GM18517 (cell line): ENCODE measurements at regions not wholly inside any gene's neighbourhood (a gene's known extent, or its start where the extent isn't known, plus 50 kb on each side); places are given as distances from the start of the nearest gene placed in this dataset.
"Not testable (repeated sequence)": the region's sequence is repeated elsewhere in the genome, so short reads cannot be mapped to it uniquely, and the experiment has no call there.

Experiments used
- ATAC-seq: cut with Tn5 transposase; IDR thresholded peaks from one replicate; pipeline ENCODE4 v1.9.1; 2021; ENCODE audit warnings: mild to moderate bottlenecking, moderate library complexity; ENCODE audit not compliant: unreplicated experiment

GRCh38 chr20:11687546-11688292, 230.0 kb upstream of the BTBD3 start:
- no peak for ATAC-seq

DNA sequence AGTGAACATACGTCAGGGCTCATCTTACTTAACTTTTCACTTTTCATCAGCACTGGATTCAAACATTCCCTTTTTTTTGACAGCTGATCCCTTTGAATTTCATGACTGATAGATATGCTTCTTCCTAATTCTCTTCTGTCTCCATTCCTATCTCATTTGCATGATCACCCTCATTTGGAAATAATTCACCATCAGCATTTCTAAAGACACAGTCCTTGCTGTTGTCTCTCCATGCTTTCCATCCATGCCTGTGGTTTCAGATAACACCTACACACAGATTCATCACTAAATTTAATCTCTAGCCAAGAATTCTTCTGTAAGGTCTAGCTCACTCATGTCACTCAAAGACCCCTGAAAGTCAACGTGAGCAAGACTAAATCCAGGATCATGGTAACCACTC, 228.4 kb upstream of the BTBD3 start:
- ATAC-seq, result no peak

GRCh38 chr20:11691766-11692165, 225.9 kb upstream of the BTBD3 start:
- no peak for ATAC-seq

- ATAC-seq, result no peak
Observed at GRCh38 chr20:11692567-11692966, 225.1 kb upstream of the BTBD3 start.

DNA sequence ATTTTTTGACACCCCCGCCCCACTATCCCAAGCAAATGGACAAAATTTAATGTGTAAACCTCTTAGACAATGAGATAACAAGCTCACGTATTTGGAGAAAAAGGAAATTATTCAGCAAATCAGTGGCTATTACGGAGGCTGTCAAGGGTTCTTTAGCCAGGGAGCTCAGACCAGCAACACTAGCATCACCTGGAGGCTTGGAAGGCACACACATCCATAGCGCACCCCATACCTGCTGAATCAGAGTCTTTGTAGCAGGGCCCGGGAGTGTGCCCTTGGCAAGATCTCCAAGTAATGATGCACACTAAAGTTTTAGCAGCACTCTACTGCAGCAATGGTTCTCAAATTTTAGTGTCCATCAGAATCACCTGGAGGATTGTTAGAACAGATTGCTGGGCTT, 223.2 kb upstream of the BTBD3 start:
- ATAC-seq, result no peak

GRCh38 chr20:11697055-11697454, 220.6 kb upstream of the BTBD3 start:
- ATAC-seq, result no peak

DNA sequence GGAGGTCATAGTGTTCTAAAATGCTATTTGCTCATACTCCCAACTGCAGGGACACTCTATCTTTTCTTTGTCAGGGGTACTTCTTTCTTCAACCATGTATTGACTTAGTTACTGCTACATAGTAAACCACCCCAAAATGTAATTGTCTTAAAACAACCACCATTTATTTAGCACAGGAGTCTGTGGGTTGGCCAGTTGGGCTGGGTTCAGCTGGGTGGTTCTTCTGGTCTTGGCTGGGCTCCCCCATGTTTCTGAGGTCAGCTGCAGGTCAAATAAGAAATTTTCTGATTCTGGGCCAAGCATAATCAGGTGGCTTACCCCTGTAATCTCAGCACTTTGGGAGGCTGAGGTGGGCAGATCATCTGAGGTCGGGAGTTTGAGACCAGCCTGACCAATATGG, 220.0 kb upstream of the BTBD3 start:
- ATAC-seq, result no peak

DNA sequence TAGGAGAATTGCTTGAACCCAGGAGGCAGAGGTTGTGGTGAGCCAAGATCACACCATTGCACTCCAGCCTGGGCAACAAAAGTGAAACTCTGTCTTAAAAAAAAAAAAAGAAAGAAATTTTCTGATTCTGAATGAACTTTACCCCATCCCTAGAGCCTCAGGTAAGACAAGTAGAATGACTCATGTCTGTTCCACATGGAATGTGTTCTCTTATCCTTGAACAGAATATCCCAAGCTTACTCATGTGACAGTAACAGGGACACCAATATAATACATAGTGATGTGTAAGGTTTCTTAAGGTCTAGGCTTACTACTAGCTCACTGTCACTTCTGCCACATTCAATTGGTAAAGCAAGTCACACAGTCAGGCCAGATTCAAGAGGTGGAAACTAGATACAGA, 219.6 kb upstream of the BTBD3 start:
- ATAC-seq, result no peak

DNA sequence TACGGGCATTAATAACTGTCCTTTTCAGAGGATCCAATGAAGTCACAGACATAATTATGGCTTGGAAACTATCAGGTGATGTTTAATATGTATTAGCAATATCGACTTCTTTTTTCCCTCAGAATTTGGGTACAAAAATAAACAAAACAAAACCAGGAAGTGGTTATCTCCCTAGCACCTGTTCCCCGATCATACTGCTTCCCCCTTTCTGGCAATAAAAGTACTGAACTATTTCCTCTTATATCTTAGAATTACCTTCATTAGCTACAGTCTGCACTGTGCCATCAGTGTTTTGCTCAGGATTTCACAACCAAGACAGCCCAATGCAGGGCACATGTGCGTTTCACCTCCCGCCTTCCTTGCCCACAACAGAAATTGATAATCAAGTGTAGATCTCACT, 216.9 kb upstream of the BTBD3 start:
- ATAC-seq, result no peak

GRCh38 chr20:11702721-11703518, 214.8 kb upstream of the BTBD3 start:
- no peak for ATAC-seq

DNA sequence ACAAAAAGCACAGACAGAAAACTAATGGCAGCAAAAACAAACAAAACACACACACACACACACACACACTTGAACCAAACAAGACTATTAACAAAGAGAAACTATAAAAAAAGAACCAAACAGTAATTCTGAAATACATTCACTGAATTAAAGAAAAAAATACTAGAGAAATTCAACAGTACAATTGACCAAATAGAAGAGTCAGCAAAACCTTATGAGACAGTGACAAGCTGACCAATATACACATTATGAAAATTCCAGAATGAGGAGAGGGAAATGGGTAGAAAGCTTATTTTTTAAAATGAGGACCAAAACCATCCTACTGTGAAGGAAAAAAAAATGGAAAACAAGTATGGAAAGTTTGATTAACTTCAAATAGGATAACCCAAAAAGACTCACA, 212.2 kb upstream of the BTBD3 start:
- ATAC-seq, result no peak

- ATAC-seq, result not testable (repeated sequence)
Observed at GRCh38 chr20:11708223-11708622, 209.5 kb upstream of the BTBD3 start.

- no peak for ATAC-seq
Observed at GRCh38 chr20:11711214-11711613, 206.5 kb upstream of the BTBD3 start.

DNA sequence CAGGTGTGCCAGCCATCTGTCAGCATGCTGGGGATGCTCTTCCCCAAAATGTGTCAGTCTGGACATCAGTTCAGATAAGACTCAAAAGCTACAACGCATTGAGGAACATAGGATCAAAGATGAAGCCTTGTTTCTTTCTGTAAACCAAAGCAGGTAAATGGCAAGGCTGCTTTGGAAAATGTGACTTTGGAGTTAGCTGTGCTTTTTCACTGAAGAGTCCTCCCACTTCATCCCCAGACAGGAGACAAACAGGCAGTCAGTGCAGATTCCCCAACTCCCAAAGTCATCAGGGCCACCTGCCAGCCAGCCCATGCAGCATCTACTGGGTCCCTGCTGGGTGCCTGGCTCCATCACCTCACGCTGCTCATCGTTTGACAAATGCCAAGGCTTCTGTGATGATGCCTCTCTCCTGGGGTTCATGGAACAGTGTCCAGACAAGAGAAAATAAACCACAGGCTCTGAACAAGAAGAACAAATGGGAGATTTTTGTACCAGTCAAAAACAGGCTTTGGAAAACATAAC, 205.0 kb upstream of the BTBD3 start:
- no peak for ATAC-seq

- ATAC-seq, result no peak
Observed at GRCh38 chr20:11714886-11715285, 202.8 kb upstream of the BTBD3 start.

- ATAC-seq, result no peak
Observed at GRCh38 chr20:11716239-11716944, 201.3 kb upstream of the BTBD3 start.

DNA sequence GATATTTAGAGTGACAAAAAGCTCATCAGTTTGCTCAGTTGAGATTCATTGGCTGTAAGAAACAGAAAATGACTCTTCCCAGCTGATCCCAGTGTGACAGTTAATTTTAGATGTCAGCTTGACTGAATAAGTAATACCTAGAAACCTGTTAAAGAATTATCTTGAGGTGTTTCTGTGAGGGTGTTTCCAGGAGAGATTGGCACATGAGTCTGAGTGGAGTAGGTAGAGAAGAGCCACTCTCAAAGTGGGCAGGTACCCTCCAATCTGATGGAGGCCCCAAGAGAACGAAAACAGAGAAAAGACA, 200.8 kb upstream of the BTBD3 start:
- ATAC-seq, result no peak

GRCh38 chr20:11717562-11717961, 200.1 kb upstream of the BTBD3 start:
- ATAC-seq, result no peak

- ATAC-seq, result no peak
Observed at GRCh38 chr20:11718474-11719094, 199.1 kb upstream of the BTBD3 start.

DNA sequence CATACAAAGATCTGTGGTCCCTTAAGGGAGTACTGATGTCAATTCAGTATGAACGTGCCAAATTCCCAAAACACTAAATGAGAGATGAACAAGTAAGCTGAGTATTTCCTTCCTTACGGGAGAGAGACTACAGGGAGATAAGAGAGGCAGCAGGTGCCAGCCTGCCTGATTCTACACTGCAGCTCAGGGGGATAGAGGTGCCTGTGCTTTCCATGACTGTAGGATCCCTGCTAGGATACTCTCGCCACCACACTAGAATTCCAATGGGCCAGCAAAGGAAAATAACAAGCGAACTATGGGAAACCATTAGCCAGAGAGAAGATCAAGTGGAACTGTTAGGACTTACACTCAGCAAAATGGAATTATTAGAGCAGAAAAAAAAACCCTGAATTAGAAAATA, 198.5 kb upstream of the BTBD3 start:
- no peak for ATAC-seq

DNA sequence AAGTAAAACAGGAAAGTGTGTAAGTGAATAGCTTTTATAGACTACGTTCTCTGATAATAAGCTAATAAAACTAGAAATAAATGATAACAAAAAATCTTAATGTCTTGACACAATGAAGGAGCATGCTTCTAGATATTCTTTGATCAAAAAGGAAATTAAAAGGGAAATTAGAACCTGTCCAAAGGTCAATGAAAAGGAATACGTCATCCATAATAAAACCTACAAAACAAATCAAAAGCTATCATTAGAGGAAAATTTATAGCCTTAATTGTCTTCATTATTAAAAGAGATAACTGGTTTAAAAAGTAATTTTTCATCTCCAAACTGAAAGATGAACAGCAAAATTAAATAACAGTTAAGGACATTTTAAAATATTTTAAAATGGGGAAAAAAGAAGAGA, 196.3 kb upstream of the BTBD3 start:
- ATAC-seq, result no peak
